CD1c-positive myeloid dendritic cell (primary cell): ENCODE measurements at regions not wholly inside any gene's neighbourhood (a gene's known extent, or its start where the extent isn't known, plus 50 kb on each side); places are given as distances from the start of the nearest gene placed in this dataset.

Experiments used
- DNase-seq: peaks from one replicate; pipeline ENCODE4 v3.0.0-alpha.2; 2016; ENCODE audit errors: extremely low spot score

GRCh38 chr3:68059628-68060152, 405.3 kb upstream of the SUCLG2 start:
- no peak for DNase-seq

- DNase-seq: peak; percentile 32
These were observed 403.4 kb upstream of the SUCLG2 start for GRCh38 chr3:68057637-68058320.

DNA sequence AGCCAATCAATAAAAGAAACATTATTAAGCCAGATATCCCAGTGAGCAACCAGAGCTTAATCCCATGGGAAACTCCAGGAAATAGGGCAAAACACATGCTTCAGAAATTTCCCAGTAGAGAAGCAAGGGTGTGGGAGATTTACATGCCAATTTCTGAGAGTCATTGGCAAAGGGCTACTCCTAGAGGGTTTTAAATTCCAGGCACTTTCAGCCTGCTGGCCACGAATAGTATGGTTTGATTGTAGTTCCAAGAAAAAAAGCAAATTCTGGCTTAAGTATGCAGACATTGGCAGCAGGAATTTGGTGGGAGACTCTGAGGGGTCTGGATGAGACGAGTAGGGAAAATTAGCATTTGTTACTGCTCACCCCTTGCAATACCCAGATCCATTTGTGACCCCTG, 402.1 kb upstream of the SUCLG2 start:
- DNase-seq: no peak

DNA sequence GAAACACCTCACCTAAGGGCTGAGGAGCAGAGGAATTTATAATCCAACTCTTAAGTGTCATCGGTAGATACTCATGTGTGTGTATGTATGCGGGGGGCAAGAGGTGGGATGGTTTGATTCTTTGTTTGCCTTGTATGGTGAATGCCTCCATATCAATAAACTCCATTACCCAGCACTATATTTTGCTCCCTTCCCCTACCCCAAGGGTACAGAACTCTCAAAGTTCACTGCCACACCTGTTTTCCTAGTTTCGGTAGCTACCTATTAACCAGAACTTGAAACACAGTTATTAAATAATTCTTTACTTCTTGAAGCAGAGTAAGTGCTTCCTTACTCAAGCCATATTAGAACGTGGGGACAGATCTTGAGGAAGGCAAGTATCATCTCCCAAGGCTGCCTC, 400.8 kb upstream of the SUCLG2 start:
- no peak for DNase-seq

- DNase-seq: no peak
These were observed 395.4 kb upstream of the SUCLG2 start for GRCh38 chr3:68049776-68050175.

GRCh38 chr3:68045976-68046375, 391.6 kb upstream of the SUCLG2 start:
- DNase-seq: no peak

GRCh38 chr3:68033867-68034266, 379.5 kb upstream of the SUCLG2 start:
- no peak for DNase-seq

DNA sequence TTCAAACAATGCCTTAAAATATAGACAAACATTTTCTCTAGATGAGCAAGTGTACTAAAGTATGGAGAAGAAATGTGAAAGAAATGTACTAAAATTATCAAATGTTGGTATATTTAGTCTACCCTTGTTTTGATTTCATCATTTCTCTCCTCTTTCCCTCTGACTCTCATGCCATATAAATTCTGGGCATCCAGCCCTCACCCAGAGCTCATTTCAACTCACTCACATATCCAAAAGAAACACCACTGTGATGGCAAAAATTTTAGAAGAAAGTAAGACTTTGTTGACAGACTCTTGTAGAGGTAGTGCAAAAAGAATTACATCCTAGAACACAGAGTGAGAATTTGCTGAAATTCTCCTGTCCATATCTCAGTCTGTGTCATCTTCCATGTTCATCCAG, 377.8 kb upstream of the SUCLG2 start:
- DNase-seq: no peak

- DNase-seq: no peak
These were observed 370.8 kb upstream of the SUCLG2 start for GRCh38 chr3:68025189-68025588.

DNA sequence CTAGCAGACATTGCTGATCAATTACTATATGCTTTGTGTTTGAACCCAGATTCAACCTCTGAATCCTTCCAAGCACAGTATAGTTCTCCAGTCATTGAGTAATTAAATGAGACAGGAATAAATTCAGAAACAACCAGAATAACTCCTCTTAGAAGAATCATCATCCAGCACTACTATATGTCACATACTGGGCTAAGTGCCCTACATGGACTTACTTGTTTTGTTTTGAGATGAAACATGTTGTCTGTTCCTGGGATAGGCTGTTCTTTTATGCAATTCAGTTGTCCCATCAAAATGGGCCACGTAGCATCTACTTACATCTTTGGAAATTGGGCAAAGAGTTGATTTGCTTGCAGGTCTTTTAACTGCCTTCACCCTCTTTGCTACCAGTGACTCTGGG, 365.5 kb upstream of the SUCLG2 start:
- no peak for DNase-seq

GRCh38 chr3:68018275-68018674, 363.9 kb upstream of the SUCLG2 start:
- DNase-seq: no peak

- no peak for DNase-seq
These were observed 362.7 kb upstream of the SUCLG2 start for GRCh38 chr3:68017069-68017468.

DNA sequence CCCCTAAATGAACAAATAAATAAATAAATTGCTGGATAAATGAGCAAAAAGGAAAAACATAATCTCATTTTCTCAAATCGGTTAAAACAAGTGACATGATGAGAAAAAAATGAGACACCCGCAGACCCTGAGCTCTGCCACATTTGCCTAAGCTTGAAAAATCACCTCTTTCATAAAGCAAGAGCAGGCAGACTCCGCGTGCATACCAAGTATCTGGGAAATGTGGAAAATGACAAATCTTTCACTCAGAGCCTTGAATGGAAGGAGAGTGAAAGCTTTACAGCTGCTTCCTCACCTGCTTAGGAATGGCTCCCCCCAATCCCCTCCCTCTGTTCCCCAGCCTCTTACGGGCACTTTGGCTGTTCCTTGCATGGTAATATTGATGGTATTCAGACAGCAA, 355.5 kb upstream of the SUCLG2 start:
- no peak for DNase-seq

- no peak for DNase-seq
These were observed 353.3 kb upstream of the SUCLG2 start for GRCh38 chr3:68007621-68008226.

- DNase-seq: no peak
These were observed 352.2 kb upstream of the SUCLG2 start for GRCh38 chr3:68006646-68007045.

DNA sequence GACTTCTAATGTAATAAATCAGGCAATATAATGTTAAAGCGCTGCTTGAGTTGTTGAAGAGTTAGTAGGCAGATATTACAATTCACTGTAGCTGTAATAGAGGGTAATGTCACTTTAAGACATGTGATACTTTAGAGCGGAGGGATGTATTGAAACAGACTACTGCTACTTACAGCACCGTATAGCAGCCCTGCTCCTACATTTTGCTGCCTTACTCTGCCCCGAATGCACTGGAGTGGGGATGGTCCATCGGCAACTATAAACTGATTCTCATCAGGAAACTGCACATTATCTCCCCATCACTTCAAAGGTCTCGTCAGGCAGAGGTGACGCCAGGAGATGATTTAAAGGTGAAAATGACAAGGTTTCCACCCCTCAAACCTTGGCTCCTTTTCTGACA, 349.7 kb upstream of the SUCLG2 start:
- DNase-seq: no peak

DNA sequence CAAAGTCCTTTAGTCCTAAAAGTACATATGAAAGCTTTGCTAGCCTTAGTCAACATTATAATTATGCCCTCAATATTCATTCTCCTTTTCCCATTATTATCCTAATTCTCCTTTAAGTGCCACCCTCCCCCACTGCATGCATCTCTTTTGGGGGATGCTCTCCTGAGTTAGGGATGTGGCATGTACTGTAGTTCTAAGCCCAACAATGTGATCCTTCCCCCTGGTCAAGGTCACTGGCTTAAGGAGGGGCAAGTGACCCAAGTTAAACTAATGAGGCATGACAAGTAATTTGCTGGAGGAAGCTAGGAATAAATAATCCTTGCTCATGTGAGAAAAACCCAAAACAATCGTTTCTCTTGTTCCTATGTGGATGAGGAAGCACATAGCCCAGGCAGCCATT, 343.9 kb upstream of the SUCLG2 start:
- DNase-seq: no peak

- no peak for DNase-seq
These were observed 340.8 kb upstream of the SUCLG2 start for GRCh38 chr3:67995206-67995605.

GRCh38 chr3:67986706-67987105, 332.3 kb upstream of the SUCLG2 start:
- DNase-seq: no peak

- no peak for DNase-seq
These were observed 328.8 kb upstream of the SUCLG2 start for GRCh38 chr3:67983166-67983565.

- no peak for DNase-seq
These were observed 326.7 kb upstream of the SUCLG2 start for GRCh38 chr3:67981077-67981476.

DNA sequence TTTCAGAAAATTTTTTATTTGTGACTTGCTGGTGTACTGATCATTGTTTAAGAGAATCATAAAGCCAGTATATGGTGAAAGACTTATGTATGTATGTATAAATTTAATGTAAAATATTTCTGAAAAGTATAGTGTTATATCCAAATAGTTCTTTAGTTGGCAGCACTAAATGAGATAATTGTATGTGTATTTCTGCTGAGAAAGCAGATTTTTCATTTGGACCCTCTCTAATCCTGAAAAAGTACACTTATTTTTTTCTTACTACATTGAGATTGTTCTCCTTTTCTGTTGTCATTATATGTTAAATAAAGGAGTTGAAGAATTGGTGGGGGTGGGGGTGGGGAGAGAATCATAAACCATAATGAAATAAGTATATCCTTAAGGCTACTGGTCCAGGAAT, 324.9 kb upstream of the SUCLG2 start:
- no peak for DNase-seq

- no peak for DNase-seq
These were observed 323.4 kb upstream of the SUCLG2 start for GRCh38 chr3:67977762-67978161.

DNA sequence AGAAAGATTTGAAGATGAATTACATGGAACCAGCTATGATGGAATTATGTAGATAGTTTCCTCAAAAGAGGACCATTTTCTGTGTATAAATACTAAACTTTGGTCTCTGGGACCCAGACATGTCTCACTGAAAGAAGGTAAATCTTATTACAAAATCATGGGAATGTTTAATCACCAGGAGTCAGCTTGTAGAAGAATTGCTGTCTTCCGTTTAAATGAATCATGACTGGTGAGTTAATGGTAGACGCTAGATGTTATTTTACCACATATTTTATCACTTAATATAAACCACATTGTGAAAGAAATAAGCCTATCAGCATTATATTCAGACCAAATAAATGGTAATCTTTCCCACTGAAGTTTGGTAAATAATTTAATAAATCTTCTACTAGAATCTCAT, 322.3 kb upstream of the SUCLG2 start:
- no peak for DNase-seq
